GM12878 (cell line): ENCODE measurements at regions not wholly inside any gene's neighbourhood (a gene's known extent, or its start where the extent isn't known, plus 50 kb on each side); places are given as distances from the start of the nearest gene placed in this dataset.

Source experiments
- ATAC-seq: fragments of 200-7000 bp; cut with Tn5 transposase; 3 replicates; pipeline ENCODE4 v1.9.1; 2020; ENCODE audit warnings: mild to moderate bottlenecking, moderate library complexity
- BruUV-seq: library from RNA; stranded (reverse); fragments of 400-500 nt; replicated peaks from 2 replicates; lab custom pipeline; 2021; lab: Mats Ljungman, UMichigan
- CTCF ChIA-PET: fragments of 300-600 bp; sonication (Branson Sonifier 250); formaldehyde crosslinking; extraction: SDS; loops from one replicate; lab custom pipeline; 2021; ENCODE audit warnings: inconsistent platforms; lab: Yijun Ruan, JAX
- POLR2A ChIA-PET: fragments of 350-600 bp; formaldehyde crosslinking; extraction: SDS; loops from one replicate; lab custom pipeline; 2021; ENCODE audit warnings: inconsistent platforms; lab: Charles Lee
- RAD21 ChIA-PET: fragments of 300-600 bp; sonication (Branson Sonifier 250); formaldehyde crosslinking; loops from one replicate; lab custom pipeline; 2023; ENCODE audit warnings: antibody characterized with exemption; ENCODE audit not compliant: unreplicated experiment; lab: Charles Lee
- SMC1A ChIA-PET: fragments of 300-600 bp; sonication (Branson Sonifier 250); formaldehyde crosslinking; loops from one replicate; lab custom pipeline; 2023; ENCODE audit not compliant: unreplicated experiment, uncharacterized antibody; lab: Charles Lee
- DNase-seq: peaks from one replicate; pipeline ENCODE4 v3.0.0-alpha.2; 2011; ENCODE audit warnings: low read depth, low spot score
- FAIRE-seq: peaks from 3 replicates; lab custom pipeline; 2011; peaks lifted over from hg19 to GRCh38; lab: Jason Lieb, UNC
- H2AFZ ChIP-seq: 2 replicates; pipeline ENCODE4 v1.6.0; 2011; ENCODE audit warnings: low read depth, low read length, control low read depth; ENCODE audit not compliant: control insufficient read depth
- H3K27ac ChIP-seq: 2 replicates; pipeline ENCODE4 v1.5.1; 2011; ENCODE audit warnings: control low read depth; ENCODE audit not compliant: control insufficient read depth, insufficient read depth
- H3K27me3 ChIP-seq, 2 experiments: replicated peaks in 1 of 2; 2 replicates each; pipeline versions ENCODE4 v1.6.0 to v1.6.1; 2011; ENCODE audit warnings: low read length in 1 of 2; ENCODE audit not compliant: control insufficient read depth in 2 of 2, insufficient read depth in 2 of 2
- H3K36me3 ChIP-seq, 2 experiments: 2 replicates each; pipeline ENCODE4 v1.5.1; 2011; ENCODE audit warnings: low read length in 1 of 2; ENCODE audit not compliant: control insufficient read depth in 2 of 2, insufficient read depth in 2 of 2
- H3K4me1 ChIP-seq: 2 replicates; pipeline ENCODE4 v1.6.1; 2011; ENCODE audit warnings: mild to moderate bottlenecking, low read length, moderate library complexity, mixed read lengths; ENCODE audit not compliant: control insufficient read depth, insufficient read depth
- H3K4me2 ChIP-seq: 2 replicates; pipeline ENCODE4 v1.6.0; 2011; ENCODE audit warnings: control low read depth; ENCODE audit not compliant: control insufficient read depth, insufficient read depth
- H3K4me3 ChIP-seq: fragments of 200-600 bp; sonication (generic); 2 replicates; pipeline ENCODE4 v1.5.1; 2016
- H3K79me2 ChIP-seq: 2 replicates; pipeline ENCODE4 v1.6.0; 2011; ENCODE audit warnings: low read length; ENCODE audit not compliant: control insufficient read depth, insufficient read depth
- H3K9ac ChIP-seq: 2 replicates; pipeline ENCODE4 v1.8.0; 2011; ENCODE audit warnings: low read length, control low read depth, mixed read lengths; ENCODE audit not compliant: control insufficient read depth, insufficient read depth
- H3K9me3 ChIP-seq: replicated peaks from 3 replicates; pipeline ENCODE4 v1.5.1; 2011; ENCODE audit warnings: mild to moderate bottlenecking, low read length; ENCODE audit not compliant: control insufficient read depth, insufficient read depth
- H4K20me1 ChIP-seq: 2 replicates; pipeline ENCODE4 v1.6.0; 2011; ENCODE audit not compliant: control insufficient read depth, insufficient read depth
- CHD4 ChIP-seq: fragments of 200-600 bp; sonication (generic); IDR thresholded peaks from 2 replicates; pipeline ENCODE4 v1.6.1; 2016; ENCODE audit warnings: mild to moderate bottlenecking
- ELK1 ChIP-seq: IDR thresholded peaks from 2 replicates; pipeline ENCODE4 v1.6.1; 2012; ENCODE audit warnings: low read depth, low read length, improper control_type of control experiment
- GATAD2B ChIP-seq: fragments of 450-650 bp; conservative IDR thresholded peaks from 2 replicates; pipeline ENCODE4 v1.6.1; 2017; ENCODE audit warnings: low read depth, mild to moderate bottlenecking, moderate library complexity
- JUNB ChIP-seq: IDR thresholded peaks from 2 replicates; pipeline ENCODE4 v1.6.1; 2016; ENCODE audit warnings: antibody characterized with exemption, mild to moderate bottlenecking
- KLF5 ChIP-seq: fragments of 450-650 bp; IDR thresholded peaks from 2 replicates; pipeline ENCODE4 v1.6.1; 2014; ENCODE audit warnings: mild to moderate bottlenecking; ENCODE audit not compliant: partially characterized antibody
- MTA3 ChIP-seq: IDR thresholded peaks from 2 replicates; pipeline ENCODE4 v1.6.1; 2012; ENCODE audit warnings: low read length, inconsistent platforms, borderline replicate concordance
- NR2F1 ChIP-seq: fragments of 450-650 bp; conservative IDR thresholded peaks from 2 replicates; pipeline ENCODE4 v1.6.1; 2017; ENCODE audit warnings: mild to moderate bottlenecking
- PAX8 ChIP-seq: fragments of 450-650 bp; IDR thresholded peaks from 2 replicates; pipeline ENCODE4 v1.6.1; 2017; ENCODE audit warnings: mild to moderate bottlenecking, moderate library complexity
- RFX5 ChIP-seq: IDR thresholded peaks from 2 replicates; pipeline ENCODE4 v1.6.1; 2011; ENCODE audit warnings: low read depth, low read length, improper control_type of control experiment
- SUPT20H ChIP-seq: IDR thresholded peaks from 2 replicates; pipeline ENCODE4 v1.6.1; 2011; ENCODE audit warnings: low read depth, mild to moderate bottlenecking, low read length, moderate library complexity, borderline replicate concordance; ENCODE audit not compliant: control insufficient read depth
- WRNIP1 ChIP-seq: IDR thresholded peaks from 2 replicates; pipeline ENCODE4 v1.6.1; 2011; ENCODE audit warnings: low read depth, low read length, improper control_type of control experiment, borderline replicate concordance
- WGBS: methylation state at CpG from one replicate; pipeline ENCODE4 v1.1.6; 2016; ENCODE audit warnings: low lambda C conversion rate; ENCODE audit not compliant: insufficient replicate concordance, insufficient coverage; ENCODE audit errors: missing lambda C conversion rate; 5-methylcytosine and 5-hydroxymethylcytosine counted together
- in situ Hi-C: fragments of 300-500 bp; cut with MboI; formaldehyde crosslinking; loops from 9 replicates; pipeline ENCODE4 v1.14.3; 2018; ENCODE audit warnings: mixed read lengths
- intact Hi-C: fragments of 100-400 bp; cut with micrococcal nuclease; formaldehyde crosslinking; loops from one replicate; pipeline ENCODE4 v1.14.2; 2022; ENCODE audit not compliant: unreplicated experiment
- TF ChIP-seq, protein P1 (sequence below): IDR thresholded peaks from 2 replicates; pipeline ENCODE4 v1.6.1; 2011; ENCODE audit warnings: low read depth, low read length, improper control_type of control experiment, borderline replicate concordance
- TF ChIP-seq, protein P2 (sequence below): fragments of 450-650 bp; IDR thresholded peaks from 2 replicates; pipeline ENCODE4 v1.6.1; 2018; ENCODE audit warnings: borderline replicate concordance, mild to moderate bottlenecking; ENCODE audit not compliant: partially characterized antibody

DNA sequence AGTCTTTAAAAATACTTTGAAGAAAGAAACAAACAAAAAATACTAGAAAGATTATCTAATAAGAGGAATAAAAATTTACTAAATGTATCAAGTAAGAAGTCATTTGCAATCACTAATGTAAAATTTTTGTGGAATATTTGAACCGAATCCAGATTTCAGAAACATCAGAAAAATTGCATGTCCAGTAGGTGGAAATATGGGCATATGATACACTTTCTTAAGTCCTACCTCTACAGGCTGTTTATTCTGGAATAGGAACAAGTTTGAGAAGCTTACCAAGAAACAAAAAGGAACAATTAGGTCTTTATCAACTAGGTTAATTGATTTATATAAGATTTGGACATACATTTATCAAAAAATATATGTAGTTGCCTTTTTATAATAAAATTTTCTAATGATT, 292.9 kb upstream of the ROBO1 start (continued):
- TF ChIP-seq, protein P1, sequence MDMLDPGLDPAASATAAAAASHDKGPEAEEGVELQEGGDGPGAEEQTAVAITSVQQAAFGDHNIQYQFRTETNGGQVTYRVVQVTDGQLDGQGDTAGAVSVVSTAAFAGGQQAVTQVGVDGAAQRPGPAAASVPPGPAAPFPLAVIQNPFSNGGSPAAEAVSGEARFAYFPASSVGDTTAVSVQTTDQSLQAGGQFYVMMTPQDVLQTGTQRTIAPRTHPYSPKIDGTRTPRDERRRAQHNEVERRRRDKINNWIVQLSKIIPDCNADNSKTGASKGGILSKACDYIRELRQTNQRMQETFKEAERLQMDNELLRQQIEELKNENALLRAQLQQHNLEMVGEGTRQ, result no peak
- TF ChIP-seq CHD4, result no peak

DNA sequence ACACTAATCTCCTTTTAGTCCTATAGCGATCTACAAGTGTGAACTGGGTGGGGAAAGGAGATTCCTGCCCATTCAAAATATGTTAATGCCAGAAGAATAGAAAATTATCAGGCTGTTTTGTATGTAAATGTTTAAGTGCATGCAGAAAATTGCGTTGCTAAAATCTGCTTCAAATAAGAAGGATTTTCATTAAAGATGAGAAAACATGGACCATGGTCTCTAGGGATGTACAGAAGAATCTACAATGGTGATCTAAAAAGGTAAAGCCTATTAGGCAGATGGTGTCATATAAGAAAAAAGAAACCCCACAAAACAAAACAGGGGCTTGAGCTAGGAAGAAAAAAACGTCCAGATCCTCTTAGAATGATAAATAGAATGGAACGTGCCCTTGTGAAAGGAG, 287.5 kb upstream of the ROBO1 start:
- no TSS peak for BruUV-seq
- 1% methylated on average over 4 of the region's 4 CpGs for WGBS
- Histone ChIP-seq H3K36me3 (no peaks in the 10 kb centered on the region), H2AFZ (no peak overlapping the region), H3K27ac (no peak overlapping the region), H3K27me3 (no peaks in the 10 kb centered on the region), H3K9ac (no peak overlapping the region), H4K20me1 (no peaks in the 10 kb centered on the region), H3K4me2 (no peak overlapping the region), H3K4me3 (no peak overlapping the region), H3K4me1 (no peaks in the 10 kb centered on the region), H3K9me3 (no peaks in the 10 kb centered on the region), H3K79me2 (no peaks in the 10 kb centered on the region)
- DNase-seq, result no peak
- ChIA-PET RAD21 (no interaction called here), SMC1A (no interaction called here), POLR2A (no interaction called here), CTCF (no interaction called here)
- no peak for FAIRE-seq
- TF ChIP-seq KLF5 (no peak), WRNIP1 (no peak)
- in situ Hi-C loops (no loop called here), intact Hi-C loops (no loop called here)
- no peak for ATAC-seq

DNA sequence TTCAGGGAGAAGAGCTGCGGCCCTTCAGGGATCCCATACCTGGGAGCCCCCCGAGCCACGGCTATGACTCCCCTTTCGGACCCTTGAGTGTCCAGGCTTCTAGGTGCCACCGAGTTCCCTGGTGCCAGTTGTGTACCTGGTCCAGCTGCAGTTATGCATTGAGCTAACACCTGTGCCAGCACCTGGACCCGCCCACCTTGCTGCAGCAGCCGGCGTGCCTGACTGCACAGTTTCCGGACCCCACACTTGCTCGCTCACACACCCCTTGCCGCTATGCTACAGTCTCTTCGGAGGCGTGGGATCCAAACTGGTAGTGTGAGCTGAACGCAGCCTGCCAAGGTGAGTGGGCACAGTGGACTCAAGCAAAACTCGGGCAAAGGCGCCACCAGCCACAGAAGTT, 284.5 kb upstream of the ROBO1 start:
- no peak overlapping the region for H2AFZ ChIP-seq
- H3K9ac ChIP-seq, result no peak overlapping the region
- no peaks in the 10 kb centered on the region for H4K20me1 ChIP-seq
- no peak for DNase-seq
- ChIA-PET CTCF (no interaction called here), POLR2A (no interaction called here), RAD21 (no interaction called here), SMC1A (no interaction called here)
- no peak for FAIRE-seq
- H3K4me2 ChIP-seq, result no peak overlapping the region
- in situ Hi-C loops (no loop called here), intact Hi-C loops (no loop called here)
- no TSS peak for BruUV-seq
- no peak for ATAC-seq
- 39% methylated on average over 13 of the region's 16 CpGs for whole genome bisulfite sequencing
- no peaks in the 10 kb centered on the region for H3K27me3 ChIP-seq
- no peaks in the 10 kb centered on the region for H3K79me2 ChIP-seq
- H3K27ac ChIP-seq, result no peak overlapping the region
- no peaks in the 10 kb centered on the region for H3K4me1 ChIP-seq
- H3K9me3 ChIP-seq, result no peaks in the 10 kb centered on the region
- H3K36me3 ChIP-seq, result no peaks in the 10 kb centered on the region
- H3K4me3 ChIP-seq, result no peak overlapping the region
- no peak for TF ChIP-seq GATAD2B
- TF ChIP-seq, protein P2, sequence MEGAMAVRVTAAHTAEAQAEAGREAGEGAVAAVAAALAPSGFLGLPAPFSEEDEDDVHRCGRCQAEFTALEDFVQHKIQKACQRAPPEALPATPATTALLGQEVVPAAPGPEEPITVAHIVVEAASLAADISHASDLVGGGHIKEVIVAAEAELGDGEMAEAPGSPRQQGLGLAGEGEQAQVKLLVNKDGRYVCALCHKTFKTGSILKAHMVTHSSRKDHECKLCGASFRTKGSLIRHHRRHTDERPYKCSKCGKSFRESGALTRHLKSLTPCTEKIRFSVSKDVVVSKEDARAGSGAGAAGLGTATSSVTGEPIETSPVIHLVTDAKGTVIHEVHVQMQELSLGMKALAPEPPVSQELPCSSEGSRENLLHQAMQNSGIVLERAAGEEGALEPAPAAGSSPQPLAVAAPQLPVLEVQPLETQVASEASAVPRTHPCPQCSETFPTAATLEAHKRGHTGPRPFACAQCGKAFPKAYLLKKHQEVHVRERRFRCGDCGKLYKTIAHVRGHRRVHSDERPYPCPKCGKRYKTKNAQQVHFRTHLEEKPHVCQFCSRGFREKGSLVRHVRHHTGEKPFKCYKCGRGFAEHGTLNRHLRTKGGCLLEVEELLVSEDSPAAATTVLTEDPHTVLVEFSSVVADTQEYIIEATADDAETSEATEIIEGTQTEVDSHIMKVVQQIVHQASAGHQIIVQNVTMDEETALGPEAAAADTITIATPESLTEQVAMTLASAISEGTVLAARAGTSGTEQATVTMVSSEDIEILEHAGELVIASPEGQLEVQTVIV, result no peak
- no peak for TF ChIP-seq ELK1
- no peak for TF ChIP-seq NR2F1
- TF ChIP-seq PAX8, result no peak
- no peak for TF ChIP-seq MTA3
- no peak for TF ChIP-seq SUPT20H
- no peak for TF ChIP-seq RFX5
- TF ChIP-seq JUNB, result no peak
